H1 (cell line): ENCODE measurements at regions not wholly inside any gene's neighbourhood (a gene's known extent, or its start where the extent isn't known, plus 50 kb on each side); places are given as distances from the start of the nearest gene placed in this dataset.

Experiments used
- CTCF ChIA-PET: fragments of 300-600 bp; sonication (Branson Sonifier 250); formaldehyde crosslinking; loops from one replicate; lab custom pipeline; 2021; ENCODE audit not compliant: partially characterized antibody; lab: Charles Lee
- POLR2A ChIA-PET: fragments of 300-600 bp; sonication (Branson Sonifier 250); formaldehyde crosslinking; loops from one replicate; lab custom pipeline; 2021; ENCODE audit warnings: inconsistent platforms; ENCODE audit not compliant: partially characterized antibody; lab: Charles Lee
- DNase-seq, 2 experiments: peaks; one replicate each; pipeline versions ENCODE4 v3.0.0 to v3.0.0-alpha.2; 2010 to 2022; ENCODE audit warnings: low spot score in 2 of 2, low read depth in 1 of 2, mixed read lengths in 1 of 2
- FAIRE-seq: peaks from 2 replicates; lab custom pipeline; 2011; peaks lifted over from hg19 to GRCh38; lab: Jason Lieb, UNC
- H2AFZ ChIP-seq: 2 replicates; pipeline ENCODE4 v1.8.1; 2012; ENCODE audit warnings: low read length, inconsistent platforms
- H2AK5ac ChIP-seq: 2 replicates; pipeline ENCODE4 v1.6.1; 2013; ENCODE audit warnings: low read depth, low read length
- H2BK120ac ChIP-seq: replicated peaks from 2 replicates; pipeline ENCODE3; 2013; ENCODE audit warnings: low read depth, low read length, inconsistent platforms
- H2BK12ac ChIP-seq: 2 replicates; pipeline ENCODE4 v1.6.1; 2013; ENCODE audit warnings: low read depth, low read length
- H2BK15ac ChIP-seq: 2 replicates; pipeline ENCODE4 v1.6.1; 2013; ENCODE audit warnings: low read length
- H2BK20ac ChIP-seq: 2 replicates; pipeline ENCODE4 v1.6.1; 2013; ENCODE audit warnings: low read length
- H2BK5ac ChIP-seq: 2 replicates; pipeline ENCODE4 v1.6.1; 2013; ENCODE audit warnings: low read depth, low read length
- H3K14ac ChIP-seq: 2 replicates; pipeline ENCODE4 v1.6.1; 2013; ENCODE audit warnings: inconsistent platforms; ENCODE audit not compliant: insufficient read length
- H3K18ac ChIP-seq: 2 replicates; pipeline ENCODE4 v1.6.1; 2013; ENCODE audit warnings: low read length; ENCODE audit errors: extremely low read depth
- H3K23ac ChIP-seq: 2 replicates; pipeline ENCODE4 v1.6.1; 2013; ENCODE audit warnings: inconsistent platforms; ENCODE audit not compliant: insufficient read length
- H3K23me2 ChIP-seq: 2 replicates; pipeline ENCODE4 v1.6.1; 2013; ENCODE audit warnings: low read depth, low read length
- H3K27ac ChIP-seq: 2 replicates; pipeline ENCODE4 v1.6.1; 2011; ENCODE audit warnings: low read depth, low read length, inconsistent platforms
- H3K27me3 ChIP-seq, 4 experiments: replicated peaks in 1 of 4; 1 replicate in 1 of 4; 2 replicates in 3 of 4; pipeline versions ENCODE4 v1.6.1 to v1.8.1; 2011 to 2013; ENCODE audit warnings: low read length in 3 of 4, mild to moderate bottlenecking in 3 of 4, inconsistent platforms in 2 of 4, mixed read lengths in 2 of 4, moderate library complexity in 1 of 4; ENCODE audit not compliant: control insufficient read depth in 3 of 4, insufficient read depth in 3 of 4; ENCODE audit errors: extremely low read depth in 1 of 4
- H3K36me3 ChIP-seq, 4 experiments: 2 replicates each; pipeline versions ENCODE4 v1.6.1 to v1.8.1; 2011 to 2013; ENCODE audit warnings: mild to moderate bottlenecking in 4 of 4, low read length in 3 of 4, moderate library complexity in 2 of 4, control low read depth in 1 of 4, inconsistent platforms in 1 of 4; ENCODE audit not compliant: insufficient read depth in 4 of 4, control insufficient read depth in 2 of 4
- H3K4ac ChIP-seq: replicated peaks from 2 replicates; pipeline ENCODE3; 2013; ENCODE audit warnings: low read length, low read depth, mixed read lengths, inconsistent platforms; ENCODE audit not compliant: insufficient read length
- H3K4me1 ChIP-seq, 4 experiments: replicated peaks in 1 of 4; 1 replicate in 1 of 4; 2 replicates in 3 of 4; pipeline versions ENCODE4 v1.6.1 to v1.8.1; 2011 to 2013; ENCODE audit warnings: low read length in 3 of 4, inconsistent platforms in 2 of 4, mixed read lengths in 1 of 4; ENCODE audit not compliant: insufficient read depth in 4 of 4, control insufficient read depth in 3 of 4
- H3K4me2 ChIP-seq, 2 experiments: 2 replicates each; pipeline versions ENCODE4 v1.6.1 to v1.8.1; 2011 to 2013; ENCODE audit warnings: low read depth in 2 of 2, low read length in 2 of 2, control low read depth in 1 of 2, inconsistent platforms in 1 of 2, mild to moderate bottlenecking in 1 of 2; ENCODE audit not compliant: insufficient read depth in 1 of 2
- H3K4me3 ChIP-seq, 4 experiments: fragments of 200-600, 300-600 bp in 1 of 4; sonication (generic), shearing (Covaris generic), sonication (Bioruptor Twin) in 1 of 4; 2 replicates each; pipeline versions ENCODE4 v1.5.1 to v1.8.1; 2011 to 2016; ENCODE audit warnings: low read length in 4 of 4, low read depth in 3 of 4, control low read depth in 2 of 4, inconsistent platforms in 2 of 4, mild to moderate bottlenecking in 2 of 4, mixed read lengths in 1 of 4, moderate library complexity in 1 of 4; ENCODE audit not compliant: insufficient read depth in 2 of 4; ENCODE audit errors: extremely low read depth in 1 of 4
- H3K56ac ChIP-seq: replicated peaks from 2 replicates; pipeline ENCODE3; 2013; ENCODE audit warnings: low read depth, mild to moderate bottlenecking, mixed read lengths, low read length, inconsistent platforms; ENCODE audit not compliant: insufficient read length
- H3K79me1 ChIP-seq: 2 replicates; pipeline ENCODE4 v1.6.1; 2013; ENCODE audit warnings: low read depth, low read length, control low read depth
- H3K79me2 ChIP-seq, 2 experiments: 2 replicates each; pipeline versions ENCODE4 v1.6.1 to v1.8.1; 2012 to 2013; ENCODE audit warnings: low read length in 2 of 2, mild to moderate bottlenecking in 2 of 2, inconsistent platforms in 1 of 2; ENCODE audit not compliant: insufficient read depth in 2 of 2, control insufficient read depth in 1 of 2
- H3K9ac ChIP-seq, 4 experiments: replicated peaks in 1 of 4; 1 replicate in 1 of 4; 2 replicates in 3 of 4; pipeline versions ENCODE4 v1.6.1 to v1.8.1; 2011 to 2013; ENCODE audit warnings: low read depth in 3 of 4, low read length in 3 of 4, control low read depth in 2 of 4, mild to moderate bottlenecking in 2 of 4, moderate library complexity in 2 of 4, inconsistent platforms in 1 of 4; ENCODE audit errors: extremely low read depth in 1 of 4
- H3K9me3 ChIP-seq, 2 experiments: 2 replicates each; pipeline versions ENCODE4 v1.6.1 to v1.8.1; 2012 to 2013; ENCODE audit warnings: mild to moderate bottlenecking in 2 of 2, moderate library complexity in 2 of 2, control low read depth in 1 of 2, inconsistent platforms in 1 of 2, low read depth in 1 of 2, low read length in 1 of 2, mixed read lengths in 1 of 2; ENCODE audit not compliant: insufficient read depth in 2 of 2
- H4K20me1 ChIP-seq, 2 experiments: replicated peaks in 1 of 2; 2 replicates each; pipeline versions ENCODE3 to v1.8.1; 2011 to 2013; ENCODE audit warnings: inconsistent platforms in 2 of 2, low read length in 2 of 2, mild to moderate bottlenecking in 1 of 2; ENCODE audit not compliant: insufficient read depth in 2 of 2, control insufficient read depth in 1 of 2
- H4K5ac ChIP-seq: 2 replicates; pipeline ENCODE4 v1.6.1; 2013; ENCODE audit warnings: low read length, low read depth, mixed read lengths, inconsistent platforms; ENCODE audit not compliant: insufficient read length
- H4K8ac ChIP-seq: 2 replicates; pipeline ENCODE4 v1.8.0; 2013; ENCODE audit warnings: mild to moderate bottlenecking, moderate library complexity, low read length, inconsistent platforms; ENCODE audit not compliant: insufficient read depth; ENCODE audit errors: extremely low read depth
- H4K91ac ChIP-seq: replicated peaks from 2 replicates; pipeline ENCODE3; 2013; ENCODE audit warnings: low read length, mixed read lengths, inconsistent platforms; ENCODE audit not compliant: insufficient read length
- CREB1 ChIP-seq: IDR thresholded peaks from 2 replicates; pipeline ENCODE4 v1.6.1; 2012; ENCODE audit warnings: inconsistent platforms
- RBBP5 ChIP-seq: IDR thresholded peaks from 2 replicates; pipeline ENCODE4 v1.7.1; 2012; ENCODE audit warnings: low read depth, mild to moderate bottlenecking, inconsistent platforms, low read length, moderate library complexity, borderline replicate concordance
- WGBS, 2 experiments: shearing (Covaris generic) in 1 of 2; methylation state at CpG; one replicate each; pipeline versions ENCODE4 v1.1.6 to v1.1.7; 2013 to 2015; ENCODE audit warnings: low lambda C conversion rate in 2 of 2, mixed read lengths in 2 of 2, inconsistent platforms in 1 of 2, low coverage in 1 of 2, missing lambda C conversion rate in 1 of 2; ENCODE audit not compliant: insufficient replicate concordance in 2 of 2, insufficient coverage in 1 of 2, insufficient read length in 1 of 2; ENCODE audit errors: extremely low coverage in 1 of 2, missing lambda C conversion rate in 1 of 2; 5-methylcytosine and 5-hydroxymethylcytosine counted together
- TF ChIP-seq, protein P1 (sequence below): IDR thresholded peaks from 2 replicates; pipeline ENCODE4 v1.6.1; 2012; ENCODE audit warnings: inconsistent platforms

DNA sequence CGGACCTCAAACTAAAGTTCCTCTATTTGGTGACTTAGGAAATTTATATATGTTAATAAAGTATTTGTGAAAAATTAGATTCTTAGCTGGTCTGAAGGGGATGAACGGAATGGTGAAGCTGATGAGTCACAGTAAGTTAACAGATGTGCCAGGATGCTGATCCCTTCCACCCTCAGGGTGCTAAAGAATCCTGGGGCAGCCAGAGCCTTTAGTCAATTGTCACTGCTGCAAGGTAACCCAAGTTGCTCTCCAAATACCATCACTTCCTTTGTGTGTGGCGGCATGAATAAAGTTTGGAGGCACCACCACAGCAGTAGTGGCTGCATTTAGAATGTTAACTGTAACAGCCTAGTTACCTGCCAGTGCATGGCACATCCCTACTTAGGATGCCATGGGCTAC lies 222.6 kb upstream of the PPP1R3A start:
- Histone ChIP-seq H4K91ac (no peak overlapping the region), H3K23ac (no peak overlapping the region), H4K5ac (no peak overlapping the region), H2BK15ac (no peak overlapping the region), H2AFZ (no peak overlapping the region), H3K9me3 (no peaks in the 10 kb centered on the region), H4K20me1 (no peaks in the 10 kb centered on the region), H2BK120ac (no peak overlapping the region), H3K4me1 (no peaks in the 10 kb centered on the region), H3K4me2 (no peak overlapping the region), H3K79me1 (no peaks in the 10 kb centered on the region), H3K4me3 (no peak overlapping the region), H3K18ac (no peak overlapping the region), H2AK5ac (no peak overlapping the region), H2BK5ac (no peak overlapping the region), H3K27me3 (no peaks in the 10 kb centered on the region), H3K9ac (no peak overlapping the region), H3K23me2 (no peaks in the 10 kb centered on the region), H3K14ac (no peak overlapping the region), H3K79me2 (no peaks in the 10 kb centered on the region), H2BK12ac (no peak overlapping the region), H3K4ac (no peak overlapping the region), H3K27ac (no peak overlapping the region), H3K36me3 (no peaks in the 10 kb centered on the region), H3K56ac (no peak overlapping the region), H2BK20ac (no peak overlapping the region), H4K8ac (no peak overlapping the region)
- DNase-seq = no peak
- peak; percentile 57 for FAIRE-seq
- ChIA-PET POLR2A (no interaction called here), CTCF (no interaction called here)
- TF ChIP-seq, protein P1, sequence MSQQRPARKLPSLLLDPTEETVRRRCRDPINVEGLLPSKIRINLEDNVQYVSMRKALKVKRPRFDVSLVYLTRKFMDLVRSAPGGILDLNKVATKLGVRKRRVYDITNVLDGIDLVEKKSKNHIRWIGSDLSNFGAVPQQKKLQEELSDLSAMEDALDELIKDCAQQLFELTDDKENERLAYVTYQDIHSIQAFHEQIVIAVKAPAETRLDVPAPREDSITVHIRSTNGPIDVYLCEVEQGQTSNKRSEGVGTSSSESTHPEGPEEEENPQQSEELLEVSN = no peak
- TF ChIP-seq CREB1 = no peak
- no peak for TF ChIP-seq RBBP5
- WGBS, 2 experiments = 68% methylated on average over 3 of the region's 3 CpGs; no CpG with 5 or more reads in 1 of the 2 experiments
